ENCODE measurements at regions not wholly inside any gene's neighbourhood (a gene's known extent, or its start where the extent isn't known, plus 50 kb on each side); places are given as distances from the start of the nearest gene placed in this dataset.

DNA sequence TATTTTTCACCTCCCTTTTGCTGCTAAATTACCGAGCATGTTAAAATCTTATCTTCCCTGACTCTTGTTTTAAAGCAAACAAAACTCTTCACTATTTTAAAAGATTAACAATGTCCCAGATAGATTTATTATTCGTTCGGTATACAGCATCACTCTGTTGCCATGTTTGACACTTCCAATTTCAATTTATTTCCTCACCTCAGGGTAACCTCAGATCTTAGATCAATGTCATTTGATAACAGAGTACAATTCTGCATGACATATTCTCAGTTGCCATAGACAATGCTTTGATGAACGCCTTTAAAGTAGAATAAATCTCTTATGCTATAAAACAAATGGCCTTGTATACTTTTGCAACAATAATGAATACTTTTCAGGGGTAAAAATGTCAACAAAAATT, 1078.1 kb upstream of the IGFBP7 start:
- no peak for DNase-seq

- DNase-seq: no peak
These were observed 1064.8 kb upstream of the IGFBP7 start for GRCh38 chr4:58175024-58175423.

DNA sequence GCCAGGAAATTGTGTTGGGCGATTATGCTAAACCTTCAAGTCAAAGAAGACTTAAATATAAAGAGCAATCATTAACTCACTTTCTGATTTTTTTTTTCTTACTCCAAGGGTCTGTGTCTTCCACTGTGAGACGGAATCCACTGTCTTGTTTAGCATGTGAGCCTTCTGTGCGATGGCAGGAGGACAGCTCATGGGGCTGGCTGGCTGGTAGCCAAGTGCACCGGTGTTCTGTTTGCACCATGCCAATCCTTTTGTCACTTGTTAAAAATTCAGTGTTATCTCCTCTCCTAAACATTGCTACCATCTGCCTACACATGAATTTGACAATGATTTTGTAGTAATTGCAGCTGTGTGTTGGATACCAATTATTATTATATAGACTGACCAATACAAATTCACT, 1056.3 kb upstream of the IGFBP7 start:
- no peak for DNase-seq

GRCh38 chr4:58163156-58163555, 1053.0 kb upstream of the IGFBP7 start:
- DNase-seq: no peak

- DNase-seq: no peak
These were observed 1039.4 kb upstream of the IGFBP7 start for GRCh38 chr4:58149404-58150085.

DNA sequence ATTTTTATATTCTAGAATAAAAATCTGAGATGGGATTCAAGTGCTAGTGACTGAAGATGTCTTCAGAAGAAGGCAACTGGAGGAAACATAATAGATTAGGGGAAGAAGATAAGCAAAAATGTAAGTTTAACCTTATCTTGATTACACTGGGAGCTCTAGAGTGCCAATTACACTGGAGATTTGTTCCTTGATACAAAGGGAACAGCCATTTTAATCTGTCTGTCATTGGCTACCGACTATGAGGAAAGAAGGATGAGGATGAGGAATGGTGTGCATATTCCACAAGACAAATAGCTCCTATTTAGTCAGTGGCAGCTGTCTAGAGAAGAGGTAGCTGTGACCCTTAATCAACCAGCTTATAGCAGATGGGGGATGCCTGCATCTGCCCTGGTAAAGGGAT, 1034.5 kb upstream of the IGFBP7 start:
- DNase-seq: no peak

- DNase-seq: no peak
These were observed 1028.8 kb upstream of the IGFBP7 start for GRCh38 chr4:58138786-58139668.

DNA sequence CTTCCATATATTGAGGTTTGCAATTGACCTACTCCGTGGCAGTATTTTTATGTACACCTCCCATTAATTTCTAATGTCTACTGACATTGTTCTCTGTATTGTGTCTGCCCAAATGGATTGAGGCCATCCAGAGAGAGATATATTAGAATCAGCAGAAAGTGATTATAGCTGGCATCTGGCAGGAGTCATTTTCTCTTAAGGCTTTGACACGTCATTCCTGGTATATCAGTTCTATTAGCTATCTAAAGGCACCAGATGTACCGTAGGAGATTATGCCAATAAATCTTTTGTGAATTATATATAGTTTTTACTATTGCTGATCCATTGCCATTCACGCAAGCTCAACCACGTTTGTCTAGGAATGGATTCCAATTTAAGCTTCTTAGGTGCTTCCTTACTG, 1026.4 kb upstream of the IGFBP7 start:
- DNase-seq: no peak

DNA sequence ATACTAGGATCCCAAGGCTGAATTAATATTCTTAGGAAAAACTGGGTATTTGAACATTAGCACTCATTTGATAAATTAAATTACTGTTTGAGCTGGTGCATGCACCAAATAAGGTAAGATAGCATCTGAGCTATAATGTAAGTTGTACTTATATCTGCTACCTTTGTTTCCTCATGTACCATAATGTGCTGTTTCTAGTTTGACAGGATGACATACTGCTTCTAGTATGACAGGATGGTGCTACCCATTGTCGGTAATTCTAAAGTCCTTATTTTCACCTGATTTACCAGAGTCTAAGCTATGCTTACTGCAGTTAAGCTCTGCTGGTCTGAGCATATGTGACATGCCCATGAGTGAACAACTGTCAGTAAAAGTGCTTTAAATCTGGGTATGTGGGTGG, 1017.5 kb upstream of the IGFBP7 start:
- DNase-seq: no peak

DNA sequence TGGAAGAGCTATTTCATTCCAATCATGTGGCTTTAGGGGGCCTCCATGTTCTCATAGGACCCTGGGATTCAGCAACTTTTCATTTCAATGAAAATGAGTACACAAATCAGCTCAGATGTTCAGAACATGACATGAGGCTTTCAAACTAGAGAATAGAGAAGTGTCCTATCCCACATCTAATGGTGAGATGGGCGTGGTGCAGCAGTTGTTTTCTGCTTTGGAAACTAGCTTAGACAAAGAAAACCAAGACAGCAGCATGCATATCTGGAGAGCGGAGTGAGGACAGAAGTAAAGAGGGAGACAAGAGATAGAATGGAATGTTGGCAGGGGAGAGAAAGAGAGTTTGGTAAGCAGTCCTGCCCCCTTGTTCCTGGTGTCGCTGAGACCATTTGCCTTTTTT, 1009.1 kb upstream of the IGFBP7 start:
- no peak for DNase-seq

GRCh38 chr4:58113126-58113525, 1002.9 kb upstream of the IGFBP7 start:
- no peak for DNase-seq

DNA sequence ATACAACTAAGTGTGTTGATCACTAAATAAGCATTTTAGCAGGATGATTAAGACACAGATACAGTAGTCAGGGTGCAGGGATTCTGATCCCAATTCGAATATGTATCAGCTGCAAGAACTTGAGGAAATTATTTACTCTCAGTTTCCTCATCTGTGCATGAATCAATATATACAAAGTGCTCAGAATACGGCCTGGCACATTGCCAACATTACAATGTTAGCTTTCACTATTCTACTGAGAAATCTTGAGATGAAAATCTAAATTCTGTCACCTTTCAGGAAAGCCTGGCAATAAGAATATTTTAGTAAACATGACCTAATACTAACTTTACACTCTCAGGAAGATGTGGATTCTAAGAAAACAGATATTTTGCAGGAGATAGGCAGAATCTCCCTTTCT, 1001.6 kb upstream of the IGFBP7 start:
- no peak for DNase-seq

DNA sequence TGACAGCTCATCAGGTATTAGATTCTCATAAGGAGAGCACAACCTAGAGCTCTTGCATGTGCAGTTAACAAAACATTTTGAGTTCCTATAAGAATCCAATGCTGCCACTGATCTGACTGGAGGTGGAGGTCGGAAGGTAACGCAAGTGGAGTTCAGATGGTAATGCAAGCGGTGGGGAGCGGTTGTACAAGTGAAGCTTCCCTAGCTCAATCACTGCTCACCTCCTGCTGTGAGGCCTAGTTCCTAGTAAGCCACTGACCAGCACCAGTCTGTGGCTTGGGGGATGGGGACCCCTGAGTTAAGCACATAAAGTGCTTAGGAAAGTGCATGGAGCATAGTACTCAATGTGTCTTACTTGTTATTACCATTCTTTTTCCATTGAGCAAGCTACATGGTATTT, 983.2 kb upstream of the IGFBP7 start:
- DNase-seq: no peak

DNA sequence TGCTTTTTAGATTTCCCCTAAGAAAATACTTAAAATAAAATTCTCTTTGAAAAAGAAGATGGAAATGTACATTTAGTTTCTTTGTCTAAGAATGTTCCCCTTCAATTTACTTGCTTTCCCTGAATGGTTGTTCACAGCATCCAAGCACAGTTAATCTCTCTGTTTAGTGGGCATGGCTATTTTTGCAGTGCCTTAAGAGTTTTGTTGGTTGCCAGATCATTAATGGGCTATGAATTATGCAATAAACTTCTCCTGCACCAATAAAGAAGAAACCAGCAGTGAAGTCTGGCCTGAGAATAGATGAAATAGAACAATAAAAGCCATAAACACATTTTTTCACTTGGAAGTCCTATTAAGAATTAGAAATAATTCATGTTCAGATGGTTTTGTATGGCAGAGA, 980.4 kb upstream of the IGFBP7 start:
- no peak for DNase-seq

GRCh38 chr4:58081356-58081755, 971.2 kb upstream of the IGFBP7 start:
- DNase-seq: no peak

- DNase-seq: no peak
These were observed 965.5 kb upstream of the IGFBP7 start for GRCh38 chr4:58075724-58076123.

GRCh38 chr4:58074382-58074781, 964.2 kb upstream of the IGFBP7 start:
- no peak for DNase-seq

GRCh38 chr4:58070726-58071125, 960.5 kb upstream of the IGFBP7 start:
- DNase-seq: no peak

DNA sequence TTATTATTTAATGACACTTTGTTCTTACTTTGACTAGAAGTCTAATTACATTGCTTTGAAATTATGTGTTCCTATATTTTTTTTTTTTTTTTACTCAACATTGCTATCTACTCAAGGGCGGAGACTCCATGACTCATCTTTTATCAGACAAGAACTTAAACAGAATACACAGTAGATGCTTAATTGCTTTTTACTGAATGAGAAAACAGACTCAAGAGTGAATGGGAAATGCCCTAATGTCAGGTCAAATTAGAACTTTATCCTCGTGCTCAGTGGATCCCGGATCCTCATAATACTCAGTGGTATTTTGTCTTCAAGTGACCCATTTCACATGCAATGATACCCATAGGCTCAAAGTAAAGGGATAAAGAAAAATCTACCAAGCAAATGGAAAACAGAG, 954.5 kb upstream of the IGFBP7 start:
- no peak for DNase-seq

DNA sequence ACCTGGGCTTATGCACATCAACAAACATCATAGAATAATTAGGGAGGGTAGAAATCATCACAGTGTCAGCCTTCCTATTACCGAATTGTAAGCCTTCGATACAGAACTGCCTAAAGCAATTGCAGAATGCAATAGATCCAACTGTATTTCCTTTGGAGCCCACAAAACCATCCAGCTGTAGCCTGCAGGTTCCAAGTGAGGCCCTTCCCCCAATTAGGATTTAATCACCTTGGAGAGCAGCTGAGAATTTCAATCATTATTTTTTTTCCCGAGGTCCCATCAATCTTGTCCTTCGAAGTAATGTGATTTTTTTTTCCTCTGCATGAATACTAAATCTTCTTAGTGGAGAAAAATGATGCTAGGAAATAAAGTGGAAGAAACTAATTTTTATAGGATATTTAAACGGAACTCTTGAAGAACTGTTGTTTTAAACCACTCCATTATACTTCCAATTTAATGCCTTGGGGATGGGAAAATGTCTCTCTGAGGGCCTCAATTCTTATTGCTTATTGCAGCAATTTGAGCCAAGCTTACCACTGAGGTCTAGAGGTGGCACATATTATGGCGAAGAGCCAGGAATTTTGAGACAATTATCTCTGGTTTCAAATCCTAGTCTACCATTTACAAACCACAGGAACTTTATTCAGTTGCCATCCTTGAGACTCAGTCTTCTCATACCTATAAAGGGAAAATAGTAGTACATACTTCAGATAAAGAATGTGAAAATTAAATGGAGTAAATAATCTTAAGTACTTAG, 953.4 kb upstream of the IGFBP7 start:
- DNase-seq: no peak

- DNase-seq: no peak
These were observed 951.8 kb upstream of the IGFBP7 start for GRCh38 chr4:58061967-58062366.

GRCh38 chr4:58050439-58050838, 940.3 kb upstream of the IGFBP7 start:
- no peak for DNase-seq

GRCh38 chr4:58048491-58048890, 938.3 kb upstream of the IGFBP7 start:
- no peak for DNase-seq

- no peak for DNase-seq
These were observed 932.0 kb upstream of the IGFBP7 start for GRCh38 chr4:58042176-58042575.

Measured in kidney glomerular epithelial cell (primary cell).